ENCODE measurements at regions not wholly inside any gene's neighbourhood (a gene's known extent, or its start where the extent isn't known, plus 50 kb on each side); places are given as distances from the start of the nearest gene placed in this dataset.

DNA sequence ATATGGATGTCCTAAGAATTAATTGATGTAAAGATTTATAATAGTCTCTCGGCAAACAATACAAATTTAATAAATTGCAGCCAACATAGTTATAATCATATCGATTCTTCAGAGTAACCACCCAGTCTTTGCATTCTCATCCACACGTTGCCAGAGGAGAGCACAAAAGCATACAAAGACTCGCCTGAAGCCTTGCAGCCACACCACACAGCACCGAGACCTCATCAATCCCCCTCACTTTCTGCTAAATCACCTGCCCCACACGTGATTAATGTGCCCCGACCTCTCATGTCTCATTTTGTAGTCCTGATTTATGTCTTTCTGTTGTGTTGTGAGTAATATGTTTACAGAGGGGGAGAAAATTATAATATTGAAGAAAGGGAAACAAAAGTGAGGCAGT lies 510.4 kb downstream of the TRIML1 start (continued):
- TF ChIP-seq, protein P1, sequence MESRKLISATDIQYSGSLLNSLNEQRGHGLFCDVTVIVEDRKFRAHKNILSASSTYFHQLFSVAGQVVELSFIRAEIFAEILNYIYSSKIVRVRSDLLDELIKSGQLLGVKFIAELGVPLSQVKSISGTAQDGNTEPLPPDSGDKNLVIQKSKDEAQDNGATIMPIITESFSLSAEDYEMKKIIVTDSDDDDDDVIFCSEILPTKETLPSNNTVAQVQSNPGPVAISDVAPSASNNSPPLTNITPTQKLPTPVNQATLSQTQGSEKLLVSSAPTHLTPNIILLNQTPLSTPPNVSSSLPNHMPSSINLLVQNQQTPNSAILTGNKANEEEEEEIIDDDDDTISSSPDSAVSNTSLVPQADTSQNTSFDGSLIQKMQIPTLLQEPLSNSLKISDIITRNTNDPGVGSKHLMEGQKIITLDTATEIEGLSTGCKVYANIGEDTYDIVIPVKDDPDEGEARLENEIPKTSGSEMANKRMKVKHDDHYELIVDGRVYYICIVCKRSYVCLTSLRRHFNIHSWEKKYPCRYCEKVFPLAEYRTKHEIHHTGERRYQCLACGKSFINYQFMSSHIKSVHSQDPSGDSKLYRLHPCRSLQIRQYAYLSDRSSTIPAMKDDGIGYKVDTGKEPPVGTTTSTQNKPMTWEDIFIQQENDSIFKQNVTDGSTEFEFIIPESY (IDR thresholded peaks at IDR 0.05; ENCODE audit: extremely low read depth, insufficient replicate concordance, low read length): no peak
- no peak for TF ChIP-seq ELF1 (IDR thresholded peaks at IDR 0.05; ENCODE audit: borderline replicate concordance, low read depth)

DNA sequence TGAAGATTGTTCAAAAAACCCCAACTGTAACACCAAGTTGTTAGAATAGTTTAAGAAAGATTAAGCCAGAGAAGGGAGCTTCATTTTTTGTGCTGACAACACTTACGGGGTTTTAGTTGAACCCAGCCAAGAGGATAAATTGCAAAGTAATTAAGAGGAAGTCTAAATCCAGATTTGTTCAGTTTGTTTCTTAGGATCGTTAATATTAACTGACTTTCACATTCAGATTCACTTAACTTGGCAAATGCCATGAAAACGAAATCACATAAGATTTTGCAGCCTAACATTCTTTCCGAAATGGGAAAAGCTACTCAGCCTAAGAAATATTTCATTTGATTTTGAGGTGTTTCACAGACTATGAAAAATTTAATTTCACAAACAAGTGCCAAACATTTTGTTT lies 511.3 kb downstream of the TRIML1 start:
- Histone ChIP-seq H3K4me3 (replicated peaks in 1 of 2; ENCODE audit: low read depth in 1 of 2, low read length in 2 of 2) (no peak overlapping the region), H3K9ac (ENCODE audit: low read length) (no peak overlapping the region), H3K4me2 (ENCODE audit: low read length) (no peak overlapping the region), H3K9me3 (ENCODE audit: control insufficient read depth in 1 of 2, insufficient read depth in 1 of 2, low read depth in 1 of 2, low read length in 2 of 2) (no peaks in the 10 kb centered on the region), H2AFZ (ENCODE audit: low read depth, low read length, poor library complexity, severe bottlenecking) (no peak overlapping the region), H3K27me3 (ENCODE audit: insufficient read depth, low read length) (no peaks in the 10 kb centered on the region), H4K20me1 (ENCODE audit: insufficient read depth) (no peaks in the 10 kb centered on the region), H3K9me2 (ENCODE audit: insufficient read depth) (no peaks in the 10 kb centered on the region), H3K79me2 (ENCODE audit: insufficient read depth, low read length) (no peaks in the 10 kb centered on the region), H3K27ac (ENCODE audit: low read depth, low read length) (no peak overlapping the region), H3K36me3 (ENCODE audit: control insufficient read depth in 1 of 2, insufficient read depth in 2 of 2, low read length in 2 of 2) (no peaks in the 10 kb centered on the region), H3K4me1 (ENCODE audit: control insufficient read depth in 1 of 2, insufficient read depth in 2 of 2, low read length in 2 of 2) (no peaks in the 10 kb centered on the region)
- CTCF ChIA-PET: no interaction called here
- no TSS peak for BruUV-seq (replicated peaks)
- DNase-seq (ENCODE audit: low read depth, low spot score) (no peak), ATAC-seq (no peak)
- intact Hi-C loops (cut with micrococcal nuclease): no loop called here
- POLR2A ChIA-PET: no interaction called here
- RAD21 ChIA-PET (ENCODE audit: low non-redundant PET in 1 of 2, low total read pairs in 2 of 2, uncharacterized antibody in 2 of 2, unreplicated experiment in 2 of 2): no interaction called here
- no peak for TF ChIP-seq EZH2phosphoT487 (IDR thresholded peaks at IDR 0.05; ENCODE audit: borderline replicate concordance)

DNA sequence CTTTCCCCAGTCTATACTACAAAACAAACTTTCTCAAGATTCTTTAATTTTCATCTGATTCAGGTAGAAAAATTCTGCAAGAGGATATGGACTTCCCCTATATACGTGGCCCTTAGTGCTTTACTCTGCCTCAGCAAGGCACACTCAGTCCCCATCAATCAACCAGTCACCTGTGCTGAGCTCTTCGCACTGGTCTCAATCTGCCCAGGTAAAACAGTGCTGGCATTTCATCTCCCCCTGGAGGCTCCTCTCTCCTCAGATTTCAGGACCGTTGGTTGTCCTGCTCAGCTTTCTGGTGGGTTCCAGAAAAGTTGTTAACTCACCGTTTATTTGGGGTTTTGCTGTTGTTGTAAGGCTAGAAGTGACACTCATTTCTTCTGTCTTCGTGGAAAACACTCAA lies 518.1 kb downstream of the TRIML1 start:
- Histone ChIP-seq H3K4me2 (ENCODE audit: low read length) (no peak overlapping the region), H3K4me1 (ENCODE audit: control insufficient read depth in 1 of 2, insufficient read depth in 2 of 2, low read length in 2 of 2) (no peaks in the 10 kb centered on the region), H4K20me1 (ENCODE audit: insufficient read depth) (no peaks in the 10 kb centered on the region), H3K9ac (ENCODE audit: low read length) (no peak overlapping the region), H2AFZ (ENCODE audit: low read depth, low read length, poor library complexity, severe bottlenecking) (no peak overlapping the region), H3K36me3 (ENCODE audit: control insufficient read depth in 1 of 2, insufficient read depth in 2 of 2, low read length in 2 of 2) (no peaks in the 10 kb centered on the region), H3K4me3 (replicated peaks in 1 of 2; ENCODE audit: low read depth in 1 of 2, low read length in 2 of 2) (no peak overlapping the region), H3K9me3 (ENCODE audit: control insufficient read depth in 1 of 2, insufficient read depth in 1 of 2, low read depth in 1 of 2, low read length in 2 of 2) (no peaks in the 10 kb centered on the region), H3K9me2 (ENCODE audit: insufficient read depth) (no peaks in the 10 kb centered on the region), H3K27ac (ENCODE audit: low read depth, low read length) (no peak overlapping the region), H3K27me3 (ENCODE audit: insufficient read depth, low read length) (no peaks in the 10 kb centered on the region), H3K79me2 (ENCODE audit: insufficient read depth, low read length) (no peaks in the 10 kb centered on the region)
- DNase-seq (ENCODE audit: low read depth, low spot score) (no peak), ATAC-seq (no peak)
- ChIA-PET CTCF (no interaction called here), RAD21 (ENCODE audit: low non-redundant PET in 1 of 2, low total read pairs in 2 of 2, uncharacterized antibody in 2 of 2, unreplicated experiment in 2 of 2) (no interaction called here), POLR2A (no interaction called here)
- no TSS peak for BruUV-seq (replicated peaks)
- intact Hi-C loops (cut with micrococcal nuclease): no loop called here
- TF ChIP-seq MAX (IDR thresholded peaks at IDR 0.05) (no peak), EZH2 (IDR thresholded peaks at IDR 0.05) (no peak), FOSL1 (IDR thresholded peaks at IDR 0.05; ENCODE audit: low read depth) (no peak), SIN3A (IDR thresholded peaks at IDR 0.05; ENCODE audit: low read depth) (no peak), CEBPB (IDR thresholded peaks at IDR 0.05; ENCODE audit: low read depth) (no peak), TCF7L2 (IDR thresholded peaks at IDR 0.05; ENCODE audit: borderline replicate concordance, extremely low read depth, insufficient read depth, insufficient read length) (no peak), SRF (IDR thresholded peaks at IDR 0.05; ENCODE audit: low read depth) (no peak), ZFX (IDR thresholded peaks at IDR 0.05) (no peak), ZNF274 (IDR thresholded peaks at IDR 0.05; ENCODE audit: low read depth, low read length) (no peak), POLR2A (IDR thresholded peaks at IDR 0.05; ENCODE audit: borderline replicate concordance, extremely low read depth, insufficient read depth, insufficient read length) (no peak)
- TF ChIP-seq, protein P2, sequence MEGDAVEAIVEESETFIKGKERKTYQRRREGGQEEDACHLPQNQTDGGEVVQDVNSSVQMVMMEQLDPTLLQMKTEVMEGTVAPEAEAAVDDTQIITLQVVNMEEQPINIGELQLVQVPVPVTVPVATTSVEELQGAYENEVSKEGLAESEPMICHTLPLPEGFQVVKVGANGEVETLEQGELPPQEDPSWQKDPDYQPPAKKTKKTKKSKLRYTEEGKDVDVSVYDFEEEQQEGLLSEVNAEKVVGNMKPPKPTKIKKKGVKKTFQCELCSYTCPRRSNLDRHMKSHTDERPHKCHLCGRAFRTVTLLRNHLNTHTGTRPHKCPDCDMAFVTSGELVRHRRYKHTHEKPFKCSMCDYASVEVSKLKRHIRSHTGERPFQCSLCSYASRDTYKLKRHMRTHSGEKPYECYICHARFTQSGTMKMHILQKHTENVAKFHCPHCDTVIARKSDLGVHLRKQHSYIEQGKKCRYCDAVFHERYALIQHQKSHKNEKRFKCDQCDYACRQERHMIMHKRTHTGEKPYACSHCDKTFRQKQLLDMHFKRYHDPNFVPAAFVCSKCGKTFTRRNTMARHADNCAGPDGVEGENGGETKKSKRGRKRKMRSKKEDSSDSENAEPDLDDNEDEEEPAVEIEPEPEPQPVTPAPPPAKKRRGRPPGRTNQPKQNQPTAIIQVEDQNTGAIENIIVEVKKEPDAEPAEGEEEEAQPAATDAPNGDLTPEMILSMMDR (IDR thresholded peaks at IDR 0.05 in 2 of 3, conservative IDR thresholded peaks at IDR 0.05 in 1 of 3; ENCODE audit: borderline replicate concordance in 1 of 3, insufficient read depth in 1 of 3, low read depth in 2 of 3, low read length in 2 of 3): no peak
- TF ChIP-seq, protein P1 (IDR thresholded peaks at IDR 0.05; ENCODE audit: extremely low read depth, insufficient replicate concordance, low read length): no peak
